Nephron (organoid): ENCODE measurements at regions not wholly inside any gene's neighbourhood (a gene's known extent, or its start where the extent isn't known, plus 50 kb on each side); places are given as distances from the start of the nearest gene placed in this dataset.

Source experiments
- H3K27ac Mint-ChIP-seq, 3 experiments: 2 replicates each; pipeline ENCODE4 v1.8.0; 2020; ENCODE audit warnings: mixed read lengths in 3 of 3, mild to moderate bottlenecking in 2 of 3, moderate library complexity in 1 of 3
- H3K27me3 Mint-ChIP-seq: 2 replicates; pipeline ENCODE4 v1.8.0; 2021; ENCODE audit warnings: low read depth, mild to moderate bottlenecking, moderate library complexity, mixed read lengths
- H3K36me3 Mint-ChIP-seq: 2 replicates; pipeline ENCODE4 v1.8.0; 2020; ENCODE audit warnings: low read depth, mixed read lengths
- H3K4me1 Mint-ChIP-seq: 2 replicates; pipeline ENCODE4 v1.8.0; 2020; ENCODE audit warnings: mixed read lengths
- H3K4me3 Mint-ChIP-seq, 3 experiments: 2 replicates each; pipeline ENCODE4 v1.8.0; 2020; ENCODE audit warnings: mild to moderate bottlenecking in 3 of 3, mixed read lengths in 3 of 3, moderate library complexity in 2 of 3
- H3K9me3 Mint-ChIP-seq: 2 replicates; pipeline ENCODE4 v1.8.0; 2020; ENCODE audit warnings: mixed read lengths
- TF ChIP-seq, protein P1 (sequence below), 3 experiments: fragments of 200-600 bp; sonication (generic); IDR thresholded peaks; one replicate each; pipeline ENCODE4 v1.5.0; 2021; ENCODE audit warnings: antibody characterized with exemption in 3 of 3; ENCODE audit not compliant: unreplicated experiment in 3 of 3

- TF ChIP-seq, protein P1, sequence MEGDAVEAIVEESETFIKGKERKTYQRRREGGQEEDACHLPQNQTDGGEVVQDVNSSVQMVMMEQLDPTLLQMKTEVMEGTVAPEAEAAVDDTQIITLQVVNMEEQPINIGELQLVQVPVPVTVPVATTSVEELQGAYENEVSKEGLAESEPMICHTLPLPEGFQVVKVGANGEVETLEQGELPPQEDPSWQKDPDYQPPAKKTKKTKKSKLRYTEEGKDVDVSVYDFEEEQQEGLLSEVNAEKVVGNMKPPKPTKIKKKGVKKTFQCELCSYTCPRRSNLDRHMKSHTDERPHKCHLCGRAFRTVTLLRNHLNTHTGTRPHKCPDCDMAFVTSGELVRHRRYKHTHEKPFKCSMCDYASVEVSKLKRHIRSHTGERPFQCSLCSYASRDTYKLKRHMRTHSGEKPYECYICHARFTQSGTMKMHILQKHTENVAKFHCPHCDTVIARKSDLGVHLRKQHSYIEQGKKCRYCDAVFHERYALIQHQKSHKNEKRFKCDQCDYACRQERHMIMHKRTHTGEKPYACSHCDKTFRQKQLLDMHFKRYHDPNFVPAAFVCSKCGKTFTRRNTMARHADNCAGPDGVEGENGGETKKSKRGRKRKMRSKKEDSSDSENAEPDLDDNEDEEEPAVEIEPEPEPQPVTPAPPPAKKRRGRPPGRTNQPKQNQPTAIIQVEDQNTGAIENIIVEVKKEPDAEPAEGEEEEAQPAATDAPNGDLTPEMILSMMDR (IDR thresholded peaks at IDR 0.05; ENCODE audit: unreplicated experiment in 3 of 3), result peak; percentile 13 to 33 (median 17)
- H3K4me3 Mint-ChIP-seq, result no peak overlapping the region
- H3K36me3 Mint-ChIP-seq, result no peaks in the 10 kb centered on the region
- no peak overlapping the region for H3K27ac Mint-ChIP-seq
- no peaks in the 10 kb centered on the region for H3K9me3 Mint-ChIP-seq
- peaks cover 16% of the 10 kb centered on the region for H3K4me1 Mint-ChIP-seq
- H3K27me3 Mint-ChIP-seq, result peaks cover 3% of the 10 kb centered on the region
Measured at GRCh38 chr2:64913357-64913869, 75.8 kb upstream of the SLC1A4 start.

DNA sequence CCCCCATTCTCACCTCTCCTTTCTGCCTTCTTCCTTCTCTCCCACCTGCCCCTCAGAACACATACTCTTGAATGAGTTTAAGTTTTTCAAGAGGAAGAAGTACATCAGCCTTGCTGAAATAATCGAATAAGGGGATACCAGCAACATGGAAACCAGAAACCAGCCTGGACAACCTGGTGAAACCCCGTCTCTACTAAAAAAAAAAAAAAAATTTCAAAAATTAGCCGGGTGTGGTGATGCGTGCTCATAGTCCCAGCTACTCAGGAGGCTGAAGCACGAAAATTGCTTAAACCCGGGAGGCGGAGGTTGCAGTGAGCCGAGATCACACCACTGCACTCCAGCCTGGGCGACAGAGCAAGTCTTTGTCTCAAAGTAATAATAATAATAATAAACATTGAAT is 75.0 kb upstream of the SLC1A4 start:
- no peak overlapping the region for H3K27ac Mint-ChIP-seq
- H3K27me3 Mint-ChIP-seq, result no peaks in the 10 kb centered on the region
- H3K9me3 Mint-ChIP-seq, result no peaks in the 10 kb centered on the region
- no peaks in the 10 kb centered on the region for H3K36me3 Mint-ChIP-seq
- H3K4me3 Mint-ChIP-seq, result no peak overlapping the region
- peaks cover 16% of the 10 kb centered on the region for H3K4me1 Mint-ChIP-seq
- TF ChIP-seq, protein P1 (IDR thresholded peaks at IDR 0.05; ENCODE audit: unreplicated experiment in 3 of 3), result no peak

DNA sequence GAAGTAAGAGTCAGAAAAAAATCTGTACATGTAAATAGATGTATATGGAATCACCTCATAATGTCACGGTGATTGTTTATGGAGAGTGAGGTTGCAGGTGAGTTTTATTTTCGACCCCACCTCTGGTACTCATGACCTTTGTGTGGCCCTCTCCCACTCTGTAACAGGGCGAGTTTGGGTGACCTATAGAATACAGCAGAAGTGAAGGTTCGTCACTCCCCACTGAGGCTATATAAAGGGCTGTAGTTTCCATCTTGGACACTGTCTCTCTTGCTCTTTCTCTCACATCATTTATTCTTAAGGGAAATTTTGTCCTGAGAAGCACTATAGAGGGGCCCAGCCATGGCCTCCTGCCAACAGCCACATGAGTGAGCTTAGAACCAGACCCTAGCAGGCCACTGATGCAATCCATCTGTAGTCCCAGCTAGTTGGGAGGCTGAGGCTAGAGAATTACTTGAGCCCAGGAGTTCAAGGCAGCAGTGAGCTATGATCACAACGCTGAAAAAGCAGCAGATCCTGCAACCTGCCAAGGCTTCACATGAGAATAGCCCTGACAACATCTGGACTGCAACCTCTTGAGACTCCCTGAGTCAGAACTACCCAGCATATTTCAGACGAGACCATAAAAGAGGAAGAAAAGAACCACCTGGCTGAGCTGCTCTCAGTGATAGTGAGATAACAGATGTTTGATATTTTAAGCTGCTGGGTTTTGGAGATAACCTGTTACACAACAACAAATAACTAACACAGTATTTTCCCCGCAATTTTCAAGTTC is 74.3 kb upstream of the SLC1A4 start:
- Mint-ChIP-seq H3K4me1 (peaks cover 16% of the 10 kb centered on the region), H3K27ac (peak overlapping the region; percentile 73 to 87 (median 77)), H3K36me3 (no peaks in the 10 kb centered on the region), H3K9me3 (no peaks in the 10 kb centered on the region), H3K4me3 (peak overlapping the region in 1 of 3 experiments; percentile 14), H3K27me3 (no peaks in the 10 kb centered on the region)
- TF ChIP-seq, protein P1 (IDR thresholded peaks at IDR 0.05; ENCODE audit: unreplicated experiment in 3 of 3), result no peak

- TF ChIP-seq, protein P1 (IDR thresholded peaks at IDR 0.05; ENCODE audit: unreplicated experiment in 3 of 3), result no peak
- Mint-ChIP-seq H3K27ac (peak overlapping the region in 2 of 3 experiments; percentile 73 to 77), H3K27me3 (no peaks in the 10 kb centered on the region), H3K36me3 (no peaks in the 10 kb centered on the region), H3K4me1 (peaks cover 16% of the 10 kb centered on the region), H3K9me3 (no peaks in the 10 kb centered on the region), H3K4me3 (no peak overlapping the region)
Measured at GRCh38 chr2:64915510-64915900, 73.7 kb upstream of the SLC1A4 start.

DNA sequence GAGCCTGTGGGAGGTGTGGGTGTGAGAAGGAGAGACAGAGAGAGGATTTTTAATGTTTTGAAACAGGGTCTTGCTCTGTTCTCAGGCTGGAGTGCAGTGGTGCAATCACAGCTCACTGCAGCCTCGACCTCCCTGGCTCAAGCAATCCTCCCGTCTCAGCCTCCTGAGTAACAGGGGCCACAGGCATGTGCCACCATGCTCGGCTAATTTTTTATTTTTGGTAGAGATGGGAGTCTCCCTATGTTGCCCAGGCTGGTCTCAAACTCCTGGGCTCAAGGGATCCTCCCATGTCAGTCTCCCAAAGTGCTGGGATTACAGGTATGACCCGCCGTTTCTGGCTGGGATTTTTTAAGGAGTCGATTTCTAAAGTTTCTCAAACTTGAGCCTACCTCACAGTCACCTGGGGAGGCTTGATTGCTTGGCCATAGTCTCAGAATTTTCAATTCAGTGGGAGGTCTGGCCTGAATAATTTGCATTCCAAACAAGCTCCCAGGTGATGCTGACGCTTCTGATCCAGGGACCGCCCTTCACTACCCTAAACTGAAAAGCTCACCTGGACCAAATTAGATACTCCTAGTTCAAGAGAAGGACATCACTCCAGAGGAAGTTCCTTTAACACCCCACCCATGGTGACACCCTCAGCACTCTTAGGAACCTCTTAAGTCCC is 70.8 kb upstream of the SLC1A4 start:
- peak overlapping the region in 2 of 3 experiments; percentile 77 to 79 for H3K27ac Mint-ChIP-seq
- H3K4me1 Mint-ChIP-seq, result peaks cover 16% of the 10 kb centered on the region
- H3K4me3 Mint-ChIP-seq, result peak overlapping the region; percentile 78 to 86 (median 84)
- no peaks in the 10 kb centered on the region for H3K27me3 Mint-ChIP-seq
- TF ChIP-seq, protein P1 (IDR thresholded peaks at IDR 0.05; ENCODE audit: unreplicated experiment in 3 of 3), result no peak
- H3K36me3 Mint-ChIP-seq, result no peaks in the 10 kb centered on the region
- H3K9me3 Mint-ChIP-seq, result no peaks in the 10 kb centered on the region
